Neural cell (in vitro differentiated cells): ENCODE measurements at regions not wholly inside any gene's neighbourhood (a gene's known extent, or its start where the extent isn't known, plus 50 kb on each side); places are given as distances from the start of the nearest gene placed in this dataset.

ENCODE experiments used
- H2AFZ ChIP-seq: fragments of 200-600, 300-800 bp; sonication (generic), shearing (Covaris generic); 2 replicates; pipeline ENCODE4 v1.6.0; 2014; ENCODE audit warnings: low read depth, mild to moderate bottlenecking, antibody characterized with exemption, low read length, moderate library complexity
- H3F3A ChIP-seq: fragments of 200-600 bp; shearing (Covaris generic); 2 replicates; pipeline ENCODE4 v1.6.1; 2016; ENCODE audit warnings: mild to moderate bottlenecking, moderate library complexity, mixed read lengths, antibody characterized with exemption, low read length; ENCODE audit not compliant: insufficient read depth, poor library complexity, severe bottlenecking
- H3K27ac ChIP-seq: fragments of 200-600, 300-800 bp; sonication (generic), shearing (Covaris generic); 2 replicates; pipeline ENCODE4 v1.5.1; 2014; ENCODE audit warnings: mild to moderate bottlenecking, low read length, moderate library complexity
- H3K27me3 ChIP-seq: fragments of 300-800, 200-600 bp; sonication (generic), shearing (Covaris generic); 2 replicates; pipeline ENCODE4 v1.6.0; 2014; ENCODE audit warnings: mild to moderate bottlenecking, low read depth, low read length, moderate library complexity; ENCODE audit not compliant: insufficient read depth
- H3K36me3 ChIP-seq: fragments of 300-800, 200-600 bp; sonication (generic), shearing (Covaris generic); 2 replicates; pipeline ENCODE4 v1.5.1; 2014; ENCODE audit warnings: mild to moderate bottlenecking, antibody characterized with exemption, low read length, moderate library complexity; ENCODE audit not compliant: insufficient read depth
- H3K4me2 ChIP-seq: fragments of 300-800, 200-600 bp; sonication (generic), shearing (Covaris generic); 2 replicates; pipeline ENCODE4 v1.6.0; 2014; ENCODE audit warnings: mild to moderate bottlenecking, low read length
- H3K4me3 ChIP-seq: fragments of 300-800, 200-600 bp; sonication (generic), shearing (Covaris generic); 2 replicates; pipeline ENCODE4 v1.5.1; 2014; ENCODE audit warnings: mild to moderate bottlenecking, low read length, moderate library complexity
- H3K79me2 ChIP-seq: fragments of 200-600 bp; shearing (Covaris generic); replicated peaks from 2 replicates; pipeline ENCODE4 v1.6.0; 2014; ENCODE audit warnings: mild to moderate bottlenecking, low read length, moderate library complexity; ENCODE audit not compliant: insufficient read depth
- H3K9ac ChIP-seq: fragments of 300-800, 200-600 bp; sonication (generic), shearing (Covaris generic); 2 replicates; pipeline ENCODE4 v1.6.1; 2016; ENCODE audit warnings: mild to moderate bottlenecking, low read length, mixed read lengths
- H3K9me2 ChIP-seq: fragments of 200-600 bp; shearing (Covaris generic); 2 replicates; pipeline ENCODE4 v1.6.1; 2016; ENCODE audit warnings: mild to moderate bottlenecking, low read length, mixed read lengths; ENCODE audit not compliant: insufficient read depth
- H3K9me3 ChIP-seq: fragments of 200-600, 300-800 bp; sonication (generic), shearing (Covaris generic); 2 replicates; pipeline ENCODE4 v1.6.1; 2016; ENCODE audit warnings: mild to moderate bottlenecking, mixed run types, low read length, moderate library complexity, mixed read lengths
- H4K20me1 ChIP-seq: fragments of 200-600 bp; shearing (Covaris generic); 2 replicates; pipeline ENCODE4 v1.6.1; 2016; ENCODE audit warnings: mild to moderate bottlenecking, mixed run types; ENCODE audit not compliant: insufficient read depth
- EP300 ChIP-seq: fragments of 450-650 bp; conservative IDR thresholded peaks from 2 replicates; pipeline ENCODE4 v1.6.1; 2014; ENCODE audit warnings: antibody characterized with exemption, mild to moderate bottlenecking, moderate library complexity; ENCODE audit not compliant: poor library complexity, severe bottlenecking
- EZH2 ChIP-seq: fragments of 200-600, 300-800 bp; shearing (Covaris generic), sonication (generic); IDR thresholded peaks from 2 replicates; pipeline ENCODE4 v1.6.1; 2014; ENCODE audit warnings: antibody characterized with exemption, low read length, borderline replicate concordance, mild to moderate bottlenecking; ENCODE audit not compliant: insufficient read depth, poor library complexity, severe bottlenecking
- MXI1 ChIP-seq: fragments of 450-650 bp; conservative IDR thresholded peaks from 2 replicates; pipeline ENCODE4 v1.6.1; 2014; ENCODE audit warnings: antibody characterized with exemption, mild to moderate bottlenecking; ENCODE audit not compliant: poor library complexity, severe bottlenecking
- POLR2AphosphoS5 ChIP-seq: IDR thresholded peaks from 2 replicates; pipeline ENCODE4 v1.6.1; 2012
- RAD21 ChIP-seq: fragments of 450-650 bp; conservative IDR thresholded peaks from 2 replicates; pipeline ENCODE4 v1.6.1; 2014; ENCODE audit warnings: antibody characterized with exemption, mild to moderate bottlenecking, moderate library complexity
- REST ChIP-seq: IDR thresholded peaks from 2 replicates; pipeline ENCODE4 v1.6.1; 2012; ENCODE audit warnings: borderline replicate concordance
- SMC3 ChIP-seq: fragments of 450-650 bp; conservative IDR thresholded peaks from 2 replicates; pipeline ENCODE4 v1.6.1; 2014; ENCODE audit warnings: antibody characterized with exemption, mild to moderate bottlenecking, moderate library complexity; ENCODE audit not compliant: poor library complexity
- TAF1 ChIP-seq: IDR thresholded peaks from 2 replicates; pipeline ENCODE4 v1.6.1; 2012; ENCODE audit warnings: low read depth
- TF ChIP-seq, protein P1 (sequence below): fragments of 450-650 bp; IDR thresholded peaks from 2 replicates; pipeline ENCODE4 v1.5.1; 2014; ENCODE audit warnings: antibody characterized with exemption, mild to moderate bottlenecking, moderate library complexity; ENCODE audit not compliant: poor library complexity, severe bottlenecking

- Histone ChIP-seq H3K4me3 (no peak overlapping the region), H3K79me2 (no peaks in the 10 kb centered on the region), H2AFZ (no peak overlapping the region), H3K27ac (no peak overlapping the region), H4K20me1 (no peaks in the 10 kb centered on the region), H3K9ac (no peak overlapping the region), H3K27me3 (no peaks in the 10 kb centered on the region), H3K36me3 (no peaks in the 10 kb centered on the region), H3K4me2 (no peak overlapping the region), H3F3A (no peaks in the 10 kb centered on the region), H3K9me2 (no peaks in the 10 kb centered on the region), H3K9me3 (no peaks in the 10 kb centered on the region)
- TF ChIP-seq SMC3: no peak
- no peak for TF ChIP-seq REST
- no peak for TF ChIP-seq TAF1
- no peak for TF ChIP-seq EP300
- TF ChIP-seq, protein P1, sequence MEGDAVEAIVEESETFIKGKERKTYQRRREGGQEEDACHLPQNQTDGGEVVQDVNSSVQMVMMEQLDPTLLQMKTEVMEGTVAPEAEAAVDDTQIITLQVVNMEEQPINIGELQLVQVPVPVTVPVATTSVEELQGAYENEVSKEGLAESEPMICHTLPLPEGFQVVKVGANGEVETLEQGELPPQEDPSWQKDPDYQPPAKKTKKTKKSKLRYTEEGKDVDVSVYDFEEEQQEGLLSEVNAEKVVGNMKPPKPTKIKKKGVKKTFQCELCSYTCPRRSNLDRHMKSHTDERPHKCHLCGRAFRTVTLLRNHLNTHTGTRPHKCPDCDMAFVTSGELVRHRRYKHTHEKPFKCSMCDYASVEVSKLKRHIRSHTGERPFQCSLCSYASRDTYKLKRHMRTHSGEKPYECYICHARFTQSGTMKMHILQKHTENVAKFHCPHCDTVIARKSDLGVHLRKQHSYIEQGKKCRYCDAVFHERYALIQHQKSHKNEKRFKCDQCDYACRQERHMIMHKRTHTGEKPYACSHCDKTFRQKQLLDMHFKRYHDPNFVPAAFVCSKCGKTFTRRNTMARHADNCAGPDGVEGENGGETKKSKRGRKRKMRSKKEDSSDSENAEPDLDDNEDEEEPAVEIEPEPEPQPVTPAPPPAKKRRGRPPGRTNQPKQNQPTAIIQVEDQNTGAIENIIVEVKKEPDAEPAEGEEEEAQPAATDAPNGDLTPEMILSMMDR: no peak
- TF ChIP-seq POLR2AphosphoS5: no peak
- no peak for TF ChIP-seq EZH2
- no peak for TF ChIP-seq RAD21
- no peak for TF ChIP-seq MXI1
Observed at GRCh38 chr4:187390646-187391045, 604.9 kb upstream of the ZFP42 start.

DNA sequence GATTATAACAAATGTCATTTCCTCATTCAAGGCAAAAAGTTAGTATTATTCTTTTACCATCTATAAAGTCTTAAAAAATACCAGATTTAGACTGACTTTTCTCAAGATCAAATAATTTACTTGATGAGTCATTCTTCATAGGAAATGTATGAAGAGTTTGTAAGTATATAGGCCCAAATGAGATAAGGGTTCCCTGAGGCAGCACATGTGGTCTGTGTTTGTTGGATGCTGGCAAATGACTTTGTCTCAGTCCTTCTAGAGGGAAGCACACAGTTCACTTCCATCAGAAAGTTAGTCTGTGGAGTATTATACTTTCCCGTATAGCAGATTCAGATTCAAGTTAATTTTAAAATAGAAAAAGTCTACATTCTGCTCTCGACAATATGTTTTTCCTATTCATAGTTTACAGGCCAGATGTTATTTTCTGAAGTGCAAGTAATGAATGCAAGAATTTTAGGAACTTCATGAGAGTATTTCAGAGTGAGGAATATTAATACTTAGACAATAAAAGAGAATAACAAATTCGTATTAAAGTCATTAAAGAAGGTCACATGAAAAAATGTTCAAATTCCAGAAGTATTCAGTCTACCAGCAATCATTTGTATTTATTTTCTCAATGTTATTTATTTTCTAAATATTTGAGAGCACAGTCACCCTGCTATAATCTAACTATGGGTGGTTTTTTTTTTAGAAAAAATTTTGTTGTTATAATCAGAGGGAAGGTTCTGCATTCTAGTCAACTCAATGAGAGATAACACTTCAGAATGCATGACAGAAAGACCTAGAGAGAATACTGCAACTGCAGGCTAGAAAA, 601.8 kb upstream of the ZFP42 start:
- Histone ChIP-seq H3K4me2 (no peak overlapping the region), H3K79me2 (no peaks in the 10 kb centered on the region), H2AFZ (no peak overlapping the region)

More for the DNA sequence above, 601.8 kb upstream of the ZFP42 start:
- no peaks in the 10 kb centered on the region for H3K9me2 ChIP-seq
- no peak overlapping the region for H3K9ac ChIP-seq
- H3K9me3 ChIP-seq: no peaks in the 10 kb centered on the region
- no peaks in the 10 kb centered on the region for H3K36me3 ChIP-seq
- no peak for TF ChIP-seq TAF1
- TF ChIP-seq POLR2AphosphoS5: no peak
- no peak for TF ChIP-seq RAD21
- TF ChIP-seq, protein P1: no peak
- no peak for TF ChIP-seq MXI1
- no peak for TF ChIP-seq EP300
- no peak for TF ChIP-seq EZH2
- TF ChIP-seq REST: no peak
- no peak for TF ChIP-seq SMC3
- H3F3A ChIP-seq: no peaks in the 10 kb centered on the region
- H4K20me1 ChIP-seq: no peaks in the 10 kb centered on the region
- H3K27ac ChIP-seq: no peak overlapping the region
- no peak overlapping the region for H3K4me3 ChIP-seq
- no peaks in the 10 kb centered on the region for H3K27me3 ChIP-seq
